GM12873 (cell line): ENCODE measurements at regions not wholly inside any gene's neighbourhood (a gene's known extent, or its start where the extent isn't known, plus 50 kb on each side); places are given as distances from the start of the nearest gene placed in this dataset.

ENCODE experiments used
- TF ChIP-seq, protein P1 (sequence below): IDR thresholded peaks from 2 replicates; pipeline ENCODE4 v1.5.1; 2012; ENCODE audit warnings: low read depth, mild to moderate bottlenecking, moderate library complexity, low read length, control low read depth; ENCODE audit not compliant: insufficient read depth; ENCODE audit errors: missing control alignments

DNA sequence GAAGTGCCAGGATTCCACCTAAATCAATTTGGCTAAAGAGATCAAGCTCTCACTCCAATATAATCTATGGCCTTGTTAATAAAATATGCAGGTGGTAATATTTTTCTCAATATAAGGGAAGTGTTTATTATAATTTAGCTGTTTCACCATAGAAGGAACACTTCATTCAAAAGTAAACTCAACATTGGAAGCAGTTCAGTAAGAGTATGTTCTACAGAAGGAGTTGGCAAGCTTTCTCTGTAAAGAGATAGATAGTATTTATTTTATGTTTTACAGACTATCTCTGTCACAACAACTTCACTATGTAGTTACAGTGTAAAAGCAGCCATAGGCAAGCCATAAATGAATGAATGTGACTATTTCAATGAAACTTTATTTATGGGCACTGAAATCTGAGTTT lies 313.6 kb upstream of the ANO3 start:
- TF ChIP-seq, protein P1, sequence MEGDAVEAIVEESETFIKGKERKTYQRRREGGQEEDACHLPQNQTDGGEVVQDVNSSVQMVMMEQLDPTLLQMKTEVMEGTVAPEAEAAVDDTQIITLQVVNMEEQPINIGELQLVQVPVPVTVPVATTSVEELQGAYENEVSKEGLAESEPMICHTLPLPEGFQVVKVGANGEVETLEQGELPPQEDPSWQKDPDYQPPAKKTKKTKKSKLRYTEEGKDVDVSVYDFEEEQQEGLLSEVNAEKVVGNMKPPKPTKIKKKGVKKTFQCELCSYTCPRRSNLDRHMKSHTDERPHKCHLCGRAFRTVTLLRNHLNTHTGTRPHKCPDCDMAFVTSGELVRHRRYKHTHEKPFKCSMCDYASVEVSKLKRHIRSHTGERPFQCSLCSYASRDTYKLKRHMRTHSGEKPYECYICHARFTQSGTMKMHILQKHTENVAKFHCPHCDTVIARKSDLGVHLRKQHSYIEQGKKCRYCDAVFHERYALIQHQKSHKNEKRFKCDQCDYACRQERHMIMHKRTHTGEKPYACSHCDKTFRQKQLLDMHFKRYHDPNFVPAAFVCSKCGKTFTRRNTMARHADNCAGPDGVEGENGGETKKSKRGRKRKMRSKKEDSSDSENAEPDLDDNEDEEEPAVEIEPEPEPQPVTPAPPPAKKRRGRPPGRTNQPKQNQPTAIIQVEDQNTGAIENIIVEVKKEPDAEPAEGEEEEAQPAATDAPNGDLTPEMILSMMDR = no peak

DNA sequence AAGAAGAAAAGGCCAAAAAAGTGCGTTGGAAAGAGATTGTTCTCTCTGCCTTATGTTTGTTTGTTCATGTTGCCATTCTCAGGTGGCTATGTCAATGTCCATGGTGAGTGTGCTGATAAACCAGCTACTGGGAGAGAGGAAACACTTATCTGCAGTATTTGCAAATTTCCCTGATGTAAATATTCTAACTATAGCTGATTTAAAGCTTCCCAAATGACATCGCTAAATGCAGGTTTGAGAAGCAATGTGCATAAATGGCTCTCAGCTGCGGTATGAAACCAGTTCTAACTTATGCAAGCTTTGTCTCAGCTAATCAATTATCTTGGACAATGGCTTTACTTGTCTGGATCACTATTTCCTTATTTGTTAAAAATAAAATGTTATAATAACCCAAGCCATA lies 312.5 kb upstream of the ANO3 start:
- TF ChIP-seq, protein P1 = no peak

DNA sequence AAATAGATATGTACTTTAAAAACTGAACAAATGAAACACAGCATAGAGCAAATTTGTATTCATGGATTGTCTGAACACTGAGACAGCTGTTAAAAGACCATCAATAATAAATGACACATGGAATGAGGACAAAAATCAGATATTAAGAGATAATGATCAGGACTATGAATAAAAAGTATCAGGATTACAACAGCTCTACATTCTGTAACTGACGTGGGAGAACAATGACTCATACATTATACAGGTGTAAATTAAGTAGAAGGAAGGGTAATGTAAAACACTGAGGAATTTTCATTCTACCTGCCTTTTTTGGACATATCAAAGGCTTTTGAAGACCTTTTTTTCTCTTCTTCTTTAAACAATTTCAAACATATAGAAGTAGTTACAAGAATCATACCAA lies 310.9 kb upstream of the ANO3 start:
- TF ChIP-seq, protein P1 = no peak

DNA sequence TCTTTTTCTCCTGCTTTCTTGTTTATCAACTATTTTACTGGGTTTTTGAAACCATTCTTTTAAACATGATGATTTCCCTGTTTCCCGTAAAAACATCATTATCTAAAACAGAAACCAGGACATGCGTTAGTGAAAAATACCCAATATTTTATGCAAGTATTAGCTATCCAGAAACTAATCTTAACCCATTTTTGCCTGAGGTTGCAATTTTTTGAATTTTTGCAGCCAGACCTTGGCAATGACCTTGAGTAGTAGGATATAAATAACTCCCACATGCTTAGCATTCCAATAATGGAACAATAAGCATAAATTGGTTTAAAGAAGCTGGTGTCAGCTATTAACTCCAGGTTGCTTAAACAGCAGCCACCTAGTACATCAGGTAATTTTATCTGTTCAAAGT lies 308.9 kb upstream of the ANO3 start:
- TF ChIP-seq, protein P1 = no peak

DNA sequence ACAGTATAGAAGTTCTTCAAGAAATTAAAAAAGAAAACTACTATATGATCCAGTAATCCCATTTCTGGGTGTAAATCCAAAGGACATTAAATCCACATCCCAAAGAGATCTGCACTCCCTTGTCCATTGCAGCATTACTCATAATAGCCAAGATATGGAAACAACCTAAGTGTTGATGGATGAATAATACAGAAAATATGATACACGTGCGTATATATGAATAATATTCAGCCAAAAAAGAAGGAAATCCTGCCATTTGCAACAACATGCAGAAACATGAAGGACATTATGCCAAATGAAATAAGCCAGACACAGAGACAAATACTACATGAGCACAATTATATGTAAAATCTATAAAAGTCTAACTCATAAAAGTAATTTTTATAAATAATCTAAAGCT lies 306.3 kb upstream of the ANO3 start:
- TF ChIP-seq, protein P1 = no peak

DNA sequence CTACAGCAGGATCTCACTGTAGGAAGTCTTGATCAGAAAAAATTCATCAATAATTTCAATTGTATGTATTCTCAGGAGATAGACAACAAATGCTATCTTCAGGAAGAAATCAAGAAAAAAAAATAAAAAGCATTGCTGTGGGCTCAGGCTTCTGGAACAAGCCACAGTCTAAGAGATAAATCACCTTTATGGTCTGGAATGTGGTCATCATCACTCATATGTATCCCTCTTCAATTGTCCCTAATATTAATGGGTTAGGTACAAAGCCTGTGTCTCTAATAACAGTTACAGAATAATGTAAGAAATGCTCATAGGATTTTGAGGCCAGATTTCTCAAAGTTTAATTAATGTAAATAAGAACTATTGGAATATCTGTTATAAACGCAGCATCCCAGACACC lies 305.9 kb upstream of the ANO3 start:
- TF ChIP-seq, protein P1 = no peak

DNA sequence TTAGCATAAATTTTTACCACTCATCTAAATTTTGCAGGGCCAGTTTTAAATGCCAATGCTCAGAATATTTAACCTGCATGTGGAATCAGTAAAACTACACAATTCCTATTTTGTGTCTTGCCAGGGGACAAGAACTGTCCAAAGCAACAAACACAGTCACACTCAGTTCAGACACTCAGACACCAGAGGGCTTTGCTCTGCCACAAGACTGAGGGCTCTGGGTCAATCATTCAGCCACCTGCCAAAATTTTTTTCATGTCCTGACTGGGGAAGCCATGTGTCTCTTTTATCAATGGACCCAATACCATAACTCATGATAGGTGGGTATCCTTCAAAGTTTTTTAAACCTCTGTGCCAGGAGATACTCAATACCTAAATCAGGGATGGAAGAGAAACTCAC lies 304.0 kb upstream of the ANO3 start:
- TF ChIP-seq, protein P1 = no peak
